ENCODE measurements at regions not wholly inside any gene's neighbourhood (a gene's known extent, or its start where the extent isn't known, plus 50 kb on each side); places are given as distances from the start of the nearest gene placed in this dataset.

DNA sequence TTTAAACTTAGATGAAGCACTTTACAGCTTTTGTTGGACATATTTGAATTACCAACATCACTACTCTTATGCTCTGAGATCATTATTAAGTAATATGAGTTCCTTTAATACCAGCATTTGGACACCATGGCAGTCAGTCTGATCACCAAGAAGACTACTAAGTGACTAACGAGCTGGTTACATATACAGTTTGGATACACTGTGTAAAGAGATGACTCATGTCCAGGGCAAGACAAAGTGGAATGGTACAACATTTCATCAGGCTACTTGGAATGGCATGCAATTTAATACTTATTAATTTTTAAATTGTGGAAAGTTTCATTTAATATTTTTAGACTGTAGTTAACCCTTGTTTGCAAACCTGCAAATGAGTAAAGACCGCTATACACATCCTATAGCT, 237.4 kb upstream of the PRDM9 start:
- dilution Hi-C loops (cut with MboI; ENCODE audit: extremely low pct_ligation_motif_present, low sequenced_read_pairs) (no loop called here), intact Hi-C loops (cut with micrococcal nuclease) (no loop called here)
- no peaks in the 10 kb centered on the region for H3K4me1 ChIP-seq (ENCODE audit: control insufficient read depth, extremely low read depth, insufficient read depth, low read length)
- no peak overlapping the region for H3K27ac ChIP-seq (ENCODE audit: insufficient read depth, low read depth, low read length)
- H3K9ac ChIP-seq (replicated peaks; ENCODE audit: extremely low read depth, insufficient read depth, low read length) = no peak overlapping the region
- ChIA-PET POLR2A (no interaction called here), CTCF (no interaction called here)
- no peak for TF ChIP-seq EZH2 (IDR thresholded peaks at IDR 0.05; ENCODE audit: borderline replicate concordance, low read depth, low read length, severe bottlenecking)
- no peak for TF ChIP-seq POLR2AphosphoS5 (IDR thresholded peaks at IDR 0.05; ENCODE audit: insufficient read depth, low read depth, low read length)
- TF ChIP-seq POLR2A (IDR thresholded peaks at IDR 0.05; ENCODE audit: low read depth, low read length) = no peak
- TF ChIP-seq JUN (IDR thresholded peaks at IDR 0.05; ENCODE audit: borderline replicate concordance, insufficient read depth, insufficient read length, low read depth) = no peak
- TF ChIP-seq MAX (IDR thresholded peaks at IDR 0.05; ENCODE audit: insufficient read depth, insufficient read length) = no peak
- no peak for TF ChIP-seq MYC (IDR thresholded peaks at IDR 0.05; ENCODE audit: low read depth, low read length)
- no peak for TF ChIP-seq CTCF (IDR thresholded peaks at IDR 0.05; ENCODE audit: extremely low read depth in 1 of 2, insufficient read depth in 1 of 2, low read depth in 1 of 2, low read length in 2 of 2)
- TF ChIP-seq GATA2 (IDR thresholded peaks at IDR 0.05; ENCODE audit: insufficient read depth, insufficient read length, low read depth, low read length) = no peak
- TF ChIP-seq FOS (IDR thresholded peaks at IDR 0.05; ENCODE audit: borderline replicate concordance, insufficient read depth, low read length) = no peak
- no peaks in the 10 kb centered on the region for H3K79me2 ChIP-seq (ENCODE audit: control insufficient read depth, insufficient read depth, low read length)
- no peaks in the 10 kb centered on the region for H4K20me1 ChIP-seq (replicated peaks; ENCODE audit: control insufficient read depth, extremely low read depth, insufficient read depth, low read length)
- no peak overlapping the region for H3K4me2 ChIP-seq (ENCODE audit: insufficient read depth, low read length)
- no peaks in the 10 kb centered on the region for H3K36me3 ChIP-seq (ENCODE audit: control insufficient read depth in 2 of 2, extremely low read depth in 1 of 2, insufficient read depth in 2 of 2, low read length in 2 of 2)
- DNase-seq (ENCODE audit: low read depth, low spot score) (no peak), FAIRE-seq (no peak)
- BruUV-seq (replicated peaks) = no TSS peak
- H3K4me3 ChIP-seq (replicated peaks in 1 of 3; ENCODE audit: insufficient read depth in 1 of 3, low read depth in 1 of 3, low read length in 3 of 3) = no peak overlapping the region
- H2AFZ ChIP-seq (ENCODE audit: low read depth, low read length) = no peak overlapping the region
- H3K9me3 ChIP-seq (replicated peaks; ENCODE audit: control insufficient read depth, insufficient read depth, low read length) = peaks cover 3% of the 10 kb centered on the region
- H3K9me1 ChIP-seq (replicated peaks; ENCODE audit: control insufficient read depth, extremely low read depth, insufficient read depth, low read length) = no peaks in the 10 kb centered on the region
- H3K27me3 ChIP-seq (ENCODE audit: control insufficient read depth in 2 of 2, insufficient read depth in 2 of 2, low read length in 2 of 2) = no peaks in the 10 kb centered on the region
